Activated gamma-delta T cell treated with anti-CD3 and anti-CD28 coated beads, Interleukin-2, amount 50 U/mL, for 16 hours (primary cell): ENCODE measurements at regions not wholly inside any gene's neighbourhood (a gene's known extent, or its start where the extent isn't known, plus 50 kb on each side); places are given as distances from the start of the nearest gene placed in this dataset.
"Not testable (repeated sequence)": the region's sequence is repeated elsewhere in the genome, so short reads cannot be mapped to it uniquely, and the experiment has no call there.

Source experiments
- DNase-seq: peaks from one replicate; pipeline ENCODE4 v3.0.0-alpha.2; 2020; ENCODE audit warnings: low read depth

GRCh38 chr6:133051240-133051639 lies 189.9 kb upstream of the EYA4 start:
- DNase-seq: no peak

- no peak for DNase-seq
Observed at GRCh38 chr6:133052465-133052864, 188.7 kb upstream of the EYA4 start.

- DNase-seq: no peak
Observed at GRCh38 chr6:133055441-133055966, 185.7 kb upstream of the EYA4 start.

GRCh38 chr6:133057352-133057751 lies 183.8 kb upstream of the EYA4 start:
- no peak for DNase-seq

DNA sequence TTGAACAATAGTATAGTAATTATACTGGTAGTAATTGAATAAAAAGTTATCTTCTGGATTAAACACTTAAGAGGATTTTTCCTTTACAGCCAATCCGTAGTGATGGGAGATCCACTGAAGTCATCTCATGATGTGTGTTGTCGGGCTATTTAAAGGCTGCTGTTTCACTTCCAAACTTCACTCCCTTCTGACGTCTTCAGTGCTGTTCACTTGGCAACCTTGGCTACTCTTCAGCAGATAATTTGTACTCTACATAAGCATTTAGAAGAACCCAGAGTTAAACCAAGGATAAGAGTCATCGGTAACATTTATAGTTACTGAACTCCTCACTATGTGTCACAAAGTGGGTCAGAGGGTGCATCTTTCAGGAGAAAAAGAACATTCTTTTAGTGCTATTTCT lies 179.1 kb upstream of the EYA4 start:
- no peak for DNase-seq

DNA sequence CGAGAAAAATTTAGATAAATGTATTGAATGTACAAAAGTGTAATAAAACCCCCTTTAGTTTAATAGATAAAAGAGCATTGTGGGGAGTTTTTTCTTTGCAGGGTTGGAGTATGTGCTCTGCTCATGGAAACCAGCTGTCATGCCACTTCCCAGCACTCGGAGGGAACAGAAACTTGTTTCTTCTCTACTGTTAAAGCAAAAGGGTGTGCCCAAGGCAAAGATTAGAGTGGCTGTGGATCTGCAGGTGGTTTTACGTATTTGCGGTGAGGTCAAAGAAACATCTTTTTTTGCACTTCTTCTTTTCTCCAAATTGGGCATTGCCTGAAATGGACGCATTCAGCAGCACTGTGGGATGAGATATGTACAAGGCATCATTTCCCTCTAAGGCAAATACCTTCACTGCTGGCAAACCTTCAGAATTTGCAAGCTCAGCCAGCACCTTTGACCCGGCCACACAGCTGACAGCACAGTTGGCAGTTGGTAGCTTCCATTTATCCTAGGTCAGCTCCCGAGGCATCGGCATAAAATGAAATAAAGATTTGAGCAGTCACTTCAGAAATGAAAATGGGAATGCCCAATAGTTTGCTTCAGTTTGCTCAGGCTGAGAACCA lies 178.4 kb upstream of the EYA4 start:
- no peak for DNase-seq

DNA sequence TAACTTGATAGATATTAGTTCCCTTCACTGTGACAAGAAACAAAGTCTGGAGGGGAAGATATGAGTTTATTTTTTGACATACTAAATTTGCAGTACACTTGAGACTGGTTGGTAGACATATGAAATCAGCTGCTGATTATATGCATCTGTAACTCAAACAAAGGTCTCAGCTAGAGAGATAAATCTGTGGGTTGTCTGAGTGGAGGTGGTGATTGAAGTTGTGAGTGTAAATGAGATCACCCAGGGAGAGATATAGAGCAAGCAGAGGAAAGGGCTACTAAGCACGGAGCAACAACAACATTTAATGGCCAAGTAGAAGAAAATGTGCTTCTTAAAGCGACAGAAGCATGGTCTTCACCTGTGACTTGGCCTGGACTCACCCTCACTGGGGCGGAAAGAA lies 173.2 kb upstream of the EYA4 start:
- DNase-seq: no peak

GRCh38 chr6:133070410-133071043 lies 170.6 kb upstream of the EYA4 start:
- no peak for DNase-seq

- DNase-seq: no peak
Observed at GRCh38 chr6:133079901-133080300, 161.3 kb upstream of the EYA4 start.

DNA sequence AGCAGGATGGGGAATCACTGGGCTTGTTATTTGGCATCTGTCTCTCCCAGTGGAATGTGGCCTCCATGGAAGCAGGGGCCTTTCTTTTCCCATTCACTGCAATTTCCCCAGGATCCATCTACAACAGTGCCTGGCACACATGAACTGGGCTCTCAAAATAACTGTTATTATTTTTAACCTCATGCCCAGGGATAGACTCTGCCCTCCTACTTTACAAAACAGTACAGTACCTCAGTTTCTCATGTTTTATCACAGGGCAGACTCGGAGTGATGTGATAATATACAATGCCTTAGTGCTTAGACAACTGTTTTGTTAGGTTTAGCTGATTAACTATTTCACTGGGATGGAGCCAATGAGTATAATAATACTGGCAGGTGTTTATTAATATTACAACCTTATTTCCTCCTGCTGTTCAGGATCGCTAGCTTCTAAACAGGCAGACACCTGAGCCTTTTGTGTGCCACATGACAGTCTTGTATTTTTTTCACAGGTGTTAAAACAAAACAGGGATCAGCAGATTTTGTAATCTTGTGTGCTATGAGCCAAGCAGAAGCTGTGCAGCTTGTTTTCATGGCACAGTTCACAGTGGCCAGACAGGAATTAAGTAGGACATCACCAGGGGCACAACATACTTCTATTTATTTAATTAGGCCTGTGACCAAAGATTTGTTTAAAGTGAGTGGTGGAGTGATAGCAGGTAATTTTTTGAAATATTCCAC lies 157.7 kb upstream of the EYA4 start:
- DNase-seq: no peak

GRCh38 chr6:133085471-133085870 lies 155.7 kb upstream of the EYA4 start:
- DNase-seq: no peak

DNA sequence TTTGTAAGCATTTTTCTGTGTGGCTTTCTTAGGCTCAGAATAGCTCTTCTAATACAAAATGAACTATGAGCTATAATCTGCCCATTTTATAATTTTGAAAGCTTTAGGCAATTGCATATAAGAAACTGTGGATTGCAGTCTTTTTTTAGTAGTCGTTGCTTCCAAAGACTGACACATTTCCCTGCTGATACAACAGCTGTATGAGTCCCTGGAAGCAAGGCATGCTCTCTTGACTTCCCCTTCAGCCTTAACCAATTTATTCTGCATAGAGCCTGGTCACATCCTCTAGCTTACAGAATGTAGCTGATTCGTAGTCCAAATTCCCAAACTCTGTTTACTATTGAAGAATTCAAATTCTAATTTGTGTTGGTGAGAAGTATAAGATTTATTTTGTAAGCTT lies 155.3 kb upstream of the EYA4 start:
- no peak for DNase-seq

DNA sequence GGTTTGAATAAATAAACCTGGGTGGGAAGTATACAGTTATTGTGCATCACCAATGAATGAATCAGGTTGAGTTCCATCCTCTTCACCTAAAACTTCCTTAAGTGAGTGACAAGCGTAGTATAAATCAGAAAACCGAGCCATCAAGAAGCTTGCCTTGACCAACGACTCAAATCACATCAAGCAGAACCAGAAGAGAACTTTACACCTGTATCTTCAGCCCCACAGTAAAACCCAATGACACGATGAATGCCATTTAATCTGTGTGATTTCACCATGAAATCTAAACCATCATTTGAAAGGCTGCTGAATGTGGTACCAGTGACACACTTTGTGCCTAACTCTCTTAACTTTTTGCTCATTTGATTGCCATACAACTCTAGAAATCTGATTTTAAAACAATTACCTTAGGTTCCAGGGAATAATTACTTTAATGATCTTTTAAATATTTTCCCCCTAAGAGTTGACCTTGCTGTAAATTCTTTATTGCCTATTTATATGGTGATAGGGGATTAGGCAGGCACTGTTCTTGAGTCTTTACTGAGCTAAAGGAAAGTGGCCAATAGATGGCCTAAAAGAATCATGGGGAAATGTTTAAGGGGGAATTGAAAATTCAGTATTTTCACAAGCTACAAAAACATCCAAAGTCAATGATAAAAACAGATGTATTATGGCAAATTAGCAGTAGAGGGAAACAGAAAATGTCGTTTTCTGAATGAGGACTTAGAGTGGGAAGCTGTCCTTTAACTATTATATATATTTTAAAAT lies 152.0 kb upstream of the EYA4 start:
- no peak for DNase-seq

DNA sequence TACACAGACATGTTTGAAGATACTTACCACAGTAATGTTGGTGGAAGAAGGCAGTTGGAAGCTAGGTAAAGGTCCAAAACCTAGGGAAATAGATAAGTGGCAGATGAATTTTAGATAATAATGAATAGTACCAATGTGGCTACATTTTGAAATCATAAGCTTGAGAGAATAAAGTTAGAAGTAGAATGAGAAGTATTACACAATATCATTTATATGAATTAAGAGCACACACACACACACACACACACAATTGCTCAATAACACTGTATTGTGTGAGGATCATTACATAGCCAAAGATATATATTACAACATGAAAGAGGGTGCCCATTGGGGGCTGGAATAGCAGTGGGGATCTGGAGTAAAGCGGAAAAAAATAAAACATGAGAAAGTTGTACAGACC lies 149.0 kb upstream of the EYA4 start:
- DNase-seq: no peak

DNA sequence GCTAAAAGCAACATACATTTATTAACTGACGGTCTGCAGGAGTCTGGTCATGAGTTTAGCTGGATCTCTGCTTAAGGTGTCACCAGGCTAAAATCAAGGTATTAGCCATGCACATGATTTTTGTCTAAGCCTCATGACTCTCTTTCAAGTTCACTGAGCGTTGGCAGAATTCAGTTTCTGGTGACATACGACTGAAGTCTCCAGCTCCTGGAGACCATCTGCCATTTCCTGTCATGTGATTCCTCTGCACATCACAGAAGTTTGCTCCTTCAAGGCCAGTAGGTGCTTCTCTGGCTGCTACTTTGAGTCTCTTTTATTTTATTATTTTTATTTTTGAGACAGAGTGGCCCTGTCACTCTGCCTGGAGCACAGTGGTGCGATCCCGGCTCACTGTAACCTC lies 148.4 kb upstream of the EYA4 start:
- no peak for DNase-seq

- DNase-seq: not testable (repeated sequence)
Observed at GRCh38 chr6:133093211-133093610, 147.9 kb upstream of the EYA4 start.

DNA sequence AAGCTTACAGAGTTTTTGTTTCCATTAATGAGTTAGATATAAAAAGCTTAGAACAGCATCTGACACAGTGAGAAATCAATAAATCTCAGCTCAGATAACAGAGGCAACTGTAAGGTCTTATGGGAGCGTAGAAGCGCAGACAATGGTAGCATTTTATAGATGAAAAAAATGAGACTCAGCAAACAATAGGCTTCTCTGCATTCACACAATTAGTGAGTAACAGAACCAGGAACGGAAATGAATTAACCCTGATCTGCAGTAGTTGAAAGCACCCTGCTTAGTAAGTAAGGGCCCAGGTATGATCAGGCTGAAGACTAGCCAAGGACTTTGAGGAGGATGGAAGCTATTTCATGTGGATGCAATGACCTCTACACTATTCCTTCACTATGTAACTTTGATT lies 147.2 kb upstream of the EYA4 start:
- no peak for DNase-seq

- no peak for DNase-seq
Observed at GRCh38 chr6:133097208-133097607, 143.9 kb upstream of the EYA4 start.

DNA sequence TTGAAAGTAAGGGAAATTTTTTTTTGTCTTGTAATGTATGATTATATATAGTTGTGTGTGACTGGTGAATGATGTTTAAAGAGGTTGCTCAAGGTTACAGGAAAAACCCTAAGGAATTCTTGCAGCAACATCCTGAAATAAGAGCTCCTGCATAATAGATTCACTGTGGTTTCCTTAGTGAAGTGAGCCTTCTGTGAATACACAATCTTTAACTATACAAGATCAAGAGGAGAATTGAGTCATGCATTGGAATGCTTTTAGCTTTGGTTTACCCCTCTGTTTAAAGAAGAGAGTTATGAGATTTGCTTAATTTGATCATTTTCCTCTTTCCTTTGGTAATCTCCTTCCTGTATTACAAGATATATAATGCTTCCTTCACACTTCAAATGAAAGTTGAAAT lies 141.6 kb upstream of the EYA4 start:
- no peak for DNase-seq

DNA sequence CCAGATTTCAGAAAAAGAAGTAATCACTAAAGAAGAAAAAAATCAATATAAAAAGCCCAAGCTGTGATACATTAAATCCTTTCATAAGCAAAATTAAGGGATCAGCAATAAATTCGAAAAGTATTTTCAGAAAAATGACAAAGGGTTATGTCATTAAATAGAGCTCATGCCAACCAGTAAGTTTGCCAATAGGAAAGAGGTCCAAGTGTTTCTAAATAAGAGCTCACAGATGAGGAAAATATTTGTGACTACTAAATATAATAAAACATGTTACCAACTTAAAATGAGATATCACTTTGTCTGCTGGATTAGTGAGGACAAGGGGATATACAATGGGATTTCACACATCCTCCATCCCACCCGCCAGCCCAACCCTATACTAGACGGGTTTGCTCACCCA lies 140.3 kb upstream of the EYA4 start:
- no peak for DNase-seq

DNA sequence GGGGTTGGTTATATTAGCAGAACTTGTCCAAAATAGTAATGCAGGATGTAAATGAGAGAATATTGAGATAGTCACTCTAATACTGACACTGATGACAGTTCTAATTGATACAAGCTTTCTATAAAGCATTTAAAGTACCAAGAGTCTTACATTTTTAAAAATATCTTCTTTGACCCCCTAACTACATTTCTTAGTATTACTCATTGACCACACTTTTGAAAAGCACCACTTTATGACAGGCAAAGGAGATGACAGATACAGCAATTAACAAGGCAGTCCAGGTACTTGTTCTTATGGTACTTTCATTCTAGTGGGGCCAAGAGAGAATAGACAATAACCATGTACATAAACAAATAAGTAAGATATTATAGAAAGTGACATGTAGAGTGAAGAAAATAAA lies 139.4 kb upstream of the EYA4 start:
- DNase-seq: no peak

- DNase-seq: no peak
Observed at GRCh38 chr6:133106934-133107333, 134.2 kb upstream of the EYA4 start.

DNA sequence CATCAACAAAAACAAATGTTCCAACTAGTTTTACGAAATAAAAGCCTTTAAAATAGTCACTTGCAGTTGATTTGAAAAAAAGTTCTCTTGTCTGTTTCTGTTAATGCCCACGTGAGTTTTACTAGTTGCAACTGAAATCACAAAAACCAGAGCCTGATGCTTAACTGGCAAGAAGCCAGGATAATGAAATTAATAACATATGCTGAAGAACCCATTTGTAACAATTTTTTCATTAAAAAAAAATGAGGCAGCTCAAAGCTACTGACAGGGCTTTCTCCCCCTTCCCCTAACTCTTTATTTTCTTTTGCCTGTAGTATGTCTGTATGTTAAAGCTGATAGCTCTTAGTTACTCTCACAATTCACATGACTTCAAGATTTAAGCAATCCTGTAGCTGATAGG lies 132.7 kb upstream of the EYA4 start:
- DNase-seq: no peak
